ENCODE measurements at regions not wholly inside any gene's neighbourhood (a gene's known extent, or its start where the extent isn't known, plus 50 kb on each side); places are given as distances from the start of the nearest gene placed in this dataset.

DNA sequence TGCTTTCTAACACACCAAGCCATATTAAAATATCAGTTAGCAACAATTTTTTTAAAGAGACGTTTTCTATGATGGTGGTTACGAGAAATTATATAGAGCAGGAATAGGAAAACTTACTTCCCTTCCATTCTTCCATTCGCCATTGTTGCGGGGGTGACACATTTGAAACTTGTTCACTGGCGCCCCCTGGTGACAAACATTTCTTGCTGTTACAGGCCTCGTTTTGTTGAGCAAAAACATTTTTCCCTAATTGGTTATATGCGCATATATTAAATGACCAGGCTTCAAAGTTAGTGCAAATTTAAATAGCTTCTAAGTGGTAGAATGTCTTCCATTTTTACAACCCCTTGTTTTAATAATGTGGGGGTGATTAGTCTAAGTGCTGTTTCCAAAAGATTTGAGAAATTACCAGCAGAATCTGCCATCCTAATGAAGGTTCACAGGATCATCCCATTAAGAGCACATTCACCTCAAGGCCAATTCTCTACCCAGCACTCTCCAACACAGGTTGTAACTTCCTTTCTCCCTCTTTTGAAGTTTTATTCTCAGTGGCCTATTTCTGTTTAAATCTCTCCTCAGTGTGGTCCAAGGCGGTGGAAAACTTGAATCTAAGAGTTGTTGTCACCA, 1124.7 kb downstream of the FLRT2 start:
- DNase-seq = peak; percentile 63 to 67

DNA sequence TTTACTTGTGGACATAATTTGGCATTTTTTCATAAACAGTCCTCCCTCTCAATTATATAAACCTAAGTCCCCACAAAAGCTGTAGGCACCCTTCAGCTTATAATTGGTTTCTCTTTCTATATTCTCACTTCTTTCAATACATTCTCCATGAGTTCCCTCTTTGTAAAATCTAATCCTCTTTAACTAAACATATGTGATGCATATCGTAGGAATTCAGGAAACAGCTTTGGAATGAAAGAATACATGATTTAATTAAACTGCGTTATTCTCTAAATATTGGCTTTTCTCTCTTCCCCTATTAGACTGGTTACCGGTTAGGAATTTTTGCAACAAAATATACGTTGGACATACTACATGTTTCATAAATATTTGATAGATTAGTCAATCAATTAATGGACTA, 1122.6 kb downstream of the FLRT2 start:
- no peak for DNase-seq

DNA sequence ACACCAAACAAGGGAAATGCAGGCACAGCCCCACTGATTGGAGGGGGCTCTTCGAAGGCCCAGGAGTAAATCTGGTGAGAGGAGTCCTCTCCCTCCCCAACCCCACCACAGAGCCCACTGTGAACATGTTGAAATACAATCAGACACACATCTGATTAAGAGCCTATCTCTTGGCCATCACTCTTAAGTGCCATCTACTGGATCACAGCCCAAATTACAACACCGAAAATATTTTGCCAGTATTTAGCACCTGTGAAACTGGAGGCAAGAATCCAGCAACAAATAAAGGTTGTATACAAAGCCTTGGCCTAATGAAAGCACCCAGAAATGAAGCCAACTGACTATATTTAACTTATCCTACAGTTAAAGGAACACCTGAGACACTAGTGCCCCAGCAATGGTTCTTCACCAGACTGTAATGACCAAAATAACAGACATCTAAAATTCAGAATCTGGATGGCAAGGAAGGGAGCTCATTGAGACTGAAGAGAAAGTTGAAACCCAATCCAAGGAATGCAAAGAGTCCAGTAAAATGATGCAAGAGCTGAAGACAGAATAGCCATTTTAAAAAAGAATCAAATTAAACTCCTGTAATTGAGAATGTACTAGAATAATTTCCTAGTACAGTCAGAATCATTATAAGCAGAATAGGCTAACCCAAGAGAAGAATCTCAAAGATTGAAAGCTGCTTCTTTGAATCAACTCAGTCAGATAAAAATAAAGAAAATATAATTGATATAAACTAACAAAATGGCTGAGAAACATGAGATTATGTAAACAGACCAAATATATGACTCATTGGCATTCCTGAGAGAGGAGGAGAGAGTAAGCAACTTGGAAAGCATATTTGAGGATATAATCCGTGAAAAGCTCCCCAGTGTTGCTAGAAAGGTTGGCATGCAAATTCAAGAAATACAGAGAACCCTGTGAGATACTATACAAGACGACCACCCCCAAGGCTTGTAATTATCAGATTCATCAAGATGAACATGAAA, 1117.0 kb downstream of the FLRT2 start:
- DNase-seq = no peak

DNA sequence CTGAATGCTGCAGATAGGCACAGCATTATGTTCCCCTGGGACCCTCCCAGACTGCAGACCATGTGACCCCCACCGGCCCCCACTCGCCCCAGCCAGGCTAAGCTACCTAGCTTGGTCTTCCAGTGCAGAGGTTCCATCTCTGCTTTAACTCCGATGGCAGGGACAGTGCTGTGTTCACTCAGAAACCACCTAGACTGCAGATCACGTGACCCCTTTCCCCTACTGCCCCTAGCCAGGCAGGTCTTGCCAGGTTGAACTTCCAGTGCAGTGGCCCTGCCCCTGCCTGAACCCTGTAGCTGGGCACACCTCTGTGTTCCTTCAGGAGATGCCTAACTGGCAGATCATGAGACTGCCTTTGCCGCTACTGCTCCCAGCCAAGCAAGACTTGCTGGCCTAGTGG, 1116.2 kb downstream of the FLRT2 start:
- DNase-seq = no peak

DNA sequence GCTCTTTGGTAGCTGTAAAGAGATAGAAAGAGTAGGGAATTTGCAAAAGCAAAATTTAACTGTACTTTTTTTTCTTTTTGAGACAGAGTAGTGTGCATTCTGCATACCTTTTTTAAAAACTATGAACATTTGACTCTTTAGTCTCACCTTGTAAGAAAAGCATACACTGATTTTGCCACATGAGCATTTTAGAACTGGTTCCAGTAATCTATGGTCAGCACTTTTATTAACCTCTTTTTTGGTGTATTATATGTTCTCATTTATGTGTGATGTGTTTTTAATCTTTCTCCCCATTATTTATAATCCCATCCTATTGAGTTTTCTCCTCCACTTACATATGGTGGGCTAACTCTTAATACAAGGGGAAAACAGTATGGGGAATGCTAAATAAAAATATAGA, 1111.4 kb downstream of the FLRT2 start:
- no peak for DNase-seq

DNA sequence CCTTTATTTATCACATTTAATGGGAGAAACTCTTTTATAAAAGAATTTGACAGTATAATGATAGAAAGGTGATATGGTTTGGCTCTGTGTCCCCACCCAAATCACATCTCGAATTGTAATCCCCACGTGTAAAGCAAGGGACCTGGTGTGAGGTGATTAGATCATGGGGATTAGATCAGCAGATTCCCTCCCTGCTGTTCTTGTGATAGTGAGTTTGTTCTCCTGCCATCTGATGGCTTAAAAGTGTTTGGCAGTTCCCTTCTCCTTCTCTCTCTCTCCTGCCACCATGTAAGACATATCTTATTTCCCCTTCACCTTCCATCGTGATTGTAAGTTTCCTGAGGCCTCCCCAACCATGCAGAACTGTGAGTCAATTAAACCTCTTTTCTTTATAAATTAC, 1110.3 kb downstream of the FLRT2 start:
- DNase-seq = no peak

DNA sequence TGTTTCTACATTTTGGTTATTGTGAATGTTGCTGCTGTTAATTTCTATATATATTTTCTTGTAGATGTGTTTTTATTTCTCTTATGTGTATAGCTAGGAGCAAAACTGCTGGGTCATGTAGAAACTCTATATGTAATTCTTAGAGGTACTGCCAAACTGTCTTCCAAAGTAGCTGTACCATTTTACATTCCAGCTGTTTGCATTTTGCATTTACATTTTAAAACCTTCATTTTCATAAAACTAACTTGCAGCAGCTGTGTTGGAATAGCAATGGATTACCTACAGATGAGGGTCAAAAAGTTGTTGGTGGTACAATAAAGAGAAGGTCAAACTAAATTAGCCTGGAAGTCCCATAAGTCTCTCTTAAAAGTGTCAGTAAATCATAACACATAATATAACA, 1109.7 kb downstream of the FLRT2 start:
- DNase-seq = no peak

DNA sequence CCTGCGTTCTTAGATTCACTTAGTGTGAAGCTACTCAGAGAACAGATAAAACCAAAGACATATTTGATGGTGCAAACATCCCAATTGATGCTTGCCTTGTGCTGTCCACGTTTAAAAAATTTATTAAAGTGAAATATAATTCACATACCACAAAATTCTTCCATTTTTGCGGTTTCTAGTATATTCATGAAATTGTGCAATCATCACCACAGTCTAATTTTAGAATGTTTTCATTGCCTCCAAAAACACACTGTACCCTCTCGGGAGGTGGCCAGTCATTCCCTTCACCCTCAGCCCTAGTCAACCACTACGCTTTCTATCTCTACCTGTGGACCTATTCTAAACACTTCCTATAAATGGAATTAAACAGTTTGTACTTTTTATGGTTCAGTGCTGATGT, 1109.2 kb downstream of the FLRT2 start:
- no peak for DNase-seq

DNA sequence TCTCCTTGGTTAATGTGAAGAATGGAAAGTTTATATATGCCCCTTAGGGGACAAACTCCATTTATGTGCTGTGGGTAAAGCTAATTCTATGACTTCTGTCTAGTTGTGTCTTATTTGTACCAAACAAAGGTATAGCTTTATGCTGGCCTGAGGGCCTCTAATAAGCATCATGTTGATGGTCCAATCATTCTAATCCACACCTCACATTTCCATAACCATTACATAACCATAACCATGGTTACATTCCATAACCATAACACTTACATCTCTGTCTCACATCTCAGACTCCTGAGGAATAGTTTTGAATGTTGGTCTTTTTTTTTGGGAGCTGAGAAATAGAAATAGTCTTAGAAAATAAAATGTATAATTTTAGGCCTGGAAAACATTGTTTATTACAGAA, 1097.1 kb downstream of the FLRT2 start:
- no peak for DNase-seq

DNA sequence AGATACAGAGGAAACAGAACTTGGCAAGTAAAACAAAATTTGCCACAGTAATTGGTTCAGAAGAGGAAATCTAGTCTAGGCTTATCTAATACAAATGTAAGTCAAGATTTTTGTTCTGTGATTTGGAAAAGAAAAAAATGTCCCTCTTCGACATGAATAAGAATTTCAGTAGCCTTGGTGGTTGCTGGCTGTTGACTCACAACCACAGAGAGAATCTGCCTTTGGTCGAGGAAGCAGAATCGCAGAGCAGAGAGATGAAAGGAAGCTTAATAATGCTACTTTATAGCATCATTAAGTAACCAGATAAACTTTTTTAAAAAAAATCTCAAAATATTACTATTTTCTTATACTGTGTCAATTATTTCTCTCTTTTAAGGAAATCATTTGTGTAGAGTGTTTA, 1096.6 kb downstream of the FLRT2 start:
- DNase-seq = no peak

DNA sequence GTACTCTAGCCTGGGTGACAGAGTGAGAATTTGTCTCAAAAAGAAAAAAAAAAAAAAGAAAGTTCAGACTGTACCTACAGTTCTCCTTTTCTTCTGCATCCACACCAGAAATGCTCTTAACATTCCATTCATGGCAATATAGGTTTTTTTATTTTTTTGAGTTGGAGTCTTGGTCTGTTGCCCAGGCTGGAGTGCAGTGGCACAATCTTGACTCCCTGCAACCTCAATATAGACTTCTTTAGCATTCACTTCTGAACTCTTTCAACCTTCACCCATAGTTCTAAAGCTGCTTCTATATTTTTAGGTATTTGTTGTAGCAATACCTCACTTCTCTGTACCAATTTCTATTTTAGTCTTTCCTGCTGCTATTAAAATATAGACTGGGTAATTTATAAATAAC, 1095.7 kb downstream of the FLRT2 start:
- no peak for DNase-seq

DNA sequence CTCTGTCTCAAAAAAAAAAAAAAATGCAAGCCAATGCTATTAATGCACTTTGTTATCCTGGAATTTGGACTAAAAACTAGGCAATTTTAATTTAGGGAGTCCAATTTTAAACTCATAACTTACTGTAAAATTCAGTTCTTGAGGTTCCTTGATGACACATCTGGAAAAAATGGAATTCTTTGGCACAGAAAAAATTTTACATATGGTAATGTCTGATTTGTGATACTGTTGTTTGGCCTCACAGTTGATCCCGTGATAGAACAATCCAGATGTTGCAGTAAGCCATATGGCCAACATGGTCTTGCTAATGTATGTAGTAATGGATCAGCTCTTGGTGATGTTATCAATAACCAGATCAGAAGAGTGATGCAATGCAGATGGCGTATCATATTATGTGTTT, 1089.8 kb downstream of the FLRT2 start:
- no peak for DNase-seq

DNA sequence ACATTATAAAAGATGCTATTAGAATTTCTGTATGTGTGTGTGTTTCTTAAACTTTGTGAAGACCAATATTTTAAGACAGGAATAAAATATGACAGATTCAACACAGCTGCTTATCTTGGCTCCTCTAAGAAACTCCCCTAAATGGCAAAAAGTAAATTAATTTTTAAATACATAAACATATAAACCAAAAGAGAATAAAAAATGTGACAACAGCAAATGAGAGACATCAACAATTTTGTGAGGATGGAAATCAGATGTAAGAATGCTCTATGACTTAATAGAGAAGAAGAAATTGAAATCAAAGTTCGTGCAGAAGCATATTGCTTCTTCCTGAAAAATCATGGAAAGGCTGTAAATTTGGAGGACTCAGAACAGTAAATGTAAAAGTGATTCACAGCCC, 1083.8 kb downstream of the FLRT2 start:
- no peak for DNase-seq

DNA sequence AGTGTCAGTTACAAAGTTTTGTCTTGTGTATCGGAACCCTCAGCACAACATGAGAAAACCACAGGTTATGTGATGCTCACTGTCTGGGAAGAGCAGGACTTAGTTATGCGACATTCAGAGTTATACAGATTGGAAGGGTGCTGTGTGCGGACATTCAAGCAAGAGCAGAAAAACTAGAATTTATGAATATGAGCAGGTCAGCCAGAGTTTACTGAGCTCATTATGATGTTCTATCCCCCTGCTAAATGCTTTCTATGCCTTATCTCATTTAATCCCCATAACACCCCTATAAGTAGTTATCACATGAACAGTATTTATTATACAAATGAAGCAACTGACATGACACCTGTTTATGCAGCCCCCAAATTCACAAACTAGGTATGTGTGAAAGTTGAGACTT, 1083.2 kb downstream of the FLRT2 start:
- DNase-seq = no peak

DNA sequence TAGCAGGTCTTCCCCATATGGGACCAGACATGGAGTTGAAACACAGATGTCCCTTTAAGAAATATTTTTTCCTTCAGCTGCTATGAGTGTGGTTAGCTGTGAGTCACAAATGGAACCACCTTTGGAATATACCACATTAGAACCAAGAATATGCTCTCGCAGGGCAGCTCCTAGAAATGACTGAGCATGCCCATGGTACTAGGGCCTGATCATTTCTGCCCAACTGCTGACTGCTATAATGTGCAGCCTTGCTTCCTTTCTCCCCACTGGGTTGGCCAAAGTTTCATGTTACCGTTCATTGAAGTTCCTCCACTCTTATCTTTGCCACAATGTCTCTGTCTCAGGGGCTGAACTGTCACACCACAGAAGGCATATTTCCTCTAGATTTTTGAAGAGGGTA, 1074.6 kb downstream of the FLRT2 start:
- no peak for DNase-seq

DNA sequence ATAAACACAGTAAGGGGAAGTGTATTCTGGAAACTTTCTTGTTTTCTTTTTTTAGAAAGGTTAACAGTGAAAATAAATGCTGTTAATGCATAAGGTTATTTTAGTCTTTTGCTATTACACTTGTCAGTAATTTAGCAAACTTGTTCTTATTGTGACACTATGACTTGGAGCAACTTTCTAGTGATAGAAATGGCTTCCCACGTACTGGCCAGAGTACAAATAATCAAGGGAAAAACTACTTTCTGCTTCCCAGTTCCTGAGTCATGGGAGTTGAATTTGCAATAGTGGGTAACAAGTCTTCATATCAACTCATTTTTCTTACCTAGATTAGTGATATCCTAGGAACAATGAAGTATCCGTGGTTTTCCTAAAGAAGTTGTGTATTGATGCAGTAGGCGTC, 1072.3 kb downstream of the FLRT2 start:
- no peak for DNase-seq

DNA sequence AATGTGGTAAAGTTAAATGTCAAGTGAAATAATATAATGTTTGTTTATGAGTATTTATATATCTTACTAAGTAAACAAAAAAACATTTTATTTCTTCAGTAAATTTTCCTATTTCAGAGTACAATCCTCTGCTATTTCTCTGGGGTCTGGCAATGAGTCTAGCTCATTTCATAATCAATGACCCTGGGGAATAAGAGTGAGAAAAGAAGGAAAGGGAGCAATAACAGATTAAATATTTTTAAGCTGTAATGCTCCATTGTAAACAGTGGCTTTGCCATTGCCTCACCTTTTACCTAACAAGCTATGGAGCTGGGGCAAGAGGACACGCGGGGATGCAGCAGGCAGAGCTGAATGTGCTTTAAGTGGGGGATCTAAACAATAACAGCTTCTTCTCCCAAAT, 1071.9 kb downstream of the FLRT2 start:
- DNase-seq = no peak

DNA sequence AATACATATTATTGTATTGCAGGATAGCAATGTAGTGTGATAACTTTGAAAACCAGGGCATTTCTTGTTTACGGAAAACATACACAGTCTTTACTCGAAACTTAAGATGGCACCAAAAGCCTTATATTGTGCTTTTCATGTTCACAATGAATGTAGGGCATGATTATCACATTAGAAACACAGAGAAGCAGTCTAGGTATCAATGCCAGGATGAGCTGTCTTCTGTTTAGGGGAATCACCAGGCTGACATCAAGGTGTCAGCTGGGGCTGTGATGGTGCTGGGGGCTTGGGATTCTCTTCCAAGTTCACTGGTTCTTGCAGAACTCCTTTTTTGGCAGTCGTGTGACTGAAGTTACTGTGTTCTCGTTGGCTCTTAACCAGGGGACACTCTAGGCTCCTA, 1067.3 kb downstream of the FLRT2 start:
- DNase-seq = no peak

DNA sequence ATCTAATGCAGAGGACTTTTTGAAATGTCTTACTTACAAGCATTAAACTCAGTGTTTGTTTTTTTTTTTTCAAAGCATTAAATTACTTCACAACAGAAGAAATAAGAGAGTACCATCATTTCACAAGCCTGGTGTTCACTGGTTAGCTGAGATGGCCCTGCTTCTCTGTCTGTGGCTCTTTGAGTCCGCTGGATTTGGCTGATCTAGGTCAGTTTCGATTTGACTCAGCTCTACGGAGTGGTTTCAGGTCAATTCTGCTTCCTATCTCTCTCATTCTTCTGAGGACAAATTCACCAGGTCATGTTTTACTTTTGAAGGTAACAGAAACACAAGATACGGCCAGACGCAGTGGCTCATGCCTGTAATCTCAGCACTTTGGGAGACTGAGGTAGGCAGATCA, 1066.1 kb downstream of the FLRT2 start:
- no peak for DNase-seq

DNA sequence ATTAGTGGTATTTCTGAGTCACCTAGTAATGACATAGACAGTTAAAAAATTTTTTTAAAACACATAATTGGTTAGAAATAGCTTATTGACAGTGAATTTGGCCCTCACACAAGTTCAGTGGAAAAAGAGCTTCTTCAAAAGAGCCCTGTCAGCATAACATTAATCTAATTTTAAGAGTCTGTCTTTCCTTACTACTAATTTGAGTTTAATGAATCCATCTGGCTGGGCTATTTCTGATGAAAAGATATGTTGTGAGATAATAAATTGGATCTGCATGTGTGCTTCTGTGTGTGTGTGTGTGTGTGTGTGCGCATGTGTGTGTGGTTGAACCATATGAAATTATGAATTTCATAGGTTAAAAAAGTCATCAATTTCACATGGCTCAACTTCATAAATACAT, 1045.2 kb downstream of the FLRT2 start:
- DNase-seq = no peak

DNA sequence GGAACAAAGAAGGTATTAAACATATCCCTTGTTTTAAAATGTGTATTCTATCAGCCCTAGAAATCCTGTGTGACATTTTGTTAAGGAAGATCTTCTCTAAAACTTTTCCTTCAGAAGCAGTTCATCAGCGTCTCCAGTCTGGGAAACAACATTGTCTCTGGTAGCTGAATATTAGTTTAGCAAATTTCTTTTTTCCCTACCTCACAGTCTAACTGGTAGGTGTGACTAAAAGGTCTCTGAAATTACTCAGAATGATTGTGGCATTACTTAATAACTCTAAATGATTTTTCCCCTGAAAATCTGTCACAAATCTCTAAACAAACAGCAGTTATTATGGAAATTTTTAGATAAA, 1044.8 kb downstream of the FLRT2 start:
- DNase-seq = no peak

DNA sequence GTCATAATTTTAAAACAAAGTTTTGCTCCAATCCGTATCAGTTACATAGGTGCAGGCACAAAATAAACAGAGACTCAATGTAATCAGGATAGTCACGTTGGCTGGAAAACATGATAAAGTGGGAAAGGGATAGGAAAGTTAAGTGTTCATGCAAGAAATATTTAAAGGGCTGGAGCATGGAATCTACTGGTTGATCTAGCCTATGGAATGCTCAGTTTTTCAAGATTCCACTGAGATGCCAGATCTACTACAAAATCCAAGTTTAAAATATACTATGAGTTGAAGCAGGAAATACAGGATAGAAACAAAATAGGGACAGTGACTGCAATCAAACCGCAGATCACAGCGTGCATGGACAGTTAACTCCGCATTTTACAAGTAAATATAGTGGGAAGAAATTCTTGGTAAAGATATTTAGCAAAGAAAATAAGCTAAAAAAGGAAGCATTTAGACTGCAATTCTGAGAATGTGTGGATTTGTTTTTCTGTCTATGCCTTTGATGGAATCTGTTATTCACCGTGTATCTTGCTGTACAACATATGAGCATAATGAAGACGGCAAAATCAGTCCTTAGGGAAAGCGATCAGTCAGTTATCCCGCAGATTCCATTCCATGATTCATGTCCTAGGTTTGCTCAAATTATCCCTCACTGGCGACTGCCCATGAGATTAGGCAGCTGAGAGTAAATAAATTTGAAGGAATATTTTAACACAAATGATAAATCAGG, 1044.3 kb downstream of the FLRT2 start:
- no peak for DNase-seq

DNA sequence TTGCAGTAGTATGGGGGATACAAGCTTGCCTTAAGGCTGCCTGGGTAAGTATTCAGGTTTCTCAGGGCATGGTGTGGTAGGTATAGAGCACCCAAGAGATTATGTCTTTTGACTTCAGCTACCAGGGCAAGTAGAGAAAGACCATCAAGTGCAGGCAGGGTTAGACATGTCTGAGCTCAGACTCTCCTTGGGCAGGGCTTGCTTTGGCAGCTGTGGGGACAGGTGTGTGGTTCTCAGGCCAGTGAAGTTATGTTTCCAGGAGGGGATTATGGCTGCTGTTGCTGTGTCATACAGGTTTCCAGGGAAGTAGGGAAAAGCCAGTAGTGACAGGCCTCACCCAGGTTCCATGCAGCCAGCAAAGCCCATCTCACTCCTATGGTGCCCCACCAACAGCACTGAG, 1040.4 kb downstream of the FLRT2 start:
- no peak for DNase-seq

DNA sequence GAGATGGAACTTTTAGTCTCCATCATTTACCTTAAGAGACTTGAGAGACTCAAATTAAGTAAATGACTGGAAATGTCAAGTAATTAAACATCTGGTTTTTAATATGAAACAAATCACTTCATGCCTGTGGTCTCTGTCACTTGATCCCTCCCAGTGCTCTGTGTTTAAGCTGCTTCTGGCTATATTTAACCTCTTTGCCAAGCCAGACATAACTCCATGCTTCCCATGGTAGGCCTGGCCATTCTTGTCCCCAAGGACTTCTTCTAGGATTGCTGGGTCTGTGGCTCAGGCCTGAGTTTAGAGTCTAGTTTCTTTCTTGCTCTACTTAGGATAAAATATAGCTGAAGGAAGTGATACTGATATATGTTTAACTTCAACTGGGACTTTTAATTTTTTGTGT, 1013.6 kb downstream of the FLRT2 start:
- no peak for DNase-seq

Measured in NCI-H2081 (cell line).